IMR-90 (cell line): ENCODE measurements at regions not wholly inside any gene's neighbourhood (a gene's known extent, or its start where the extent isn't known, plus 50 kb on each side); places are given as distances from the start of the nearest gene placed in this dataset.

Experiments
- ATAC-seq: fragments of 200-7000 bp; cut with Tn5 transposase; 2 replicates; pipeline ENCODE4 v1.9.1; 2020; ENCODE audit warnings: low read depth, mild to moderate bottlenecking, moderate library complexity
- BruUV-seq: library from RNA; stranded (reverse); fragments of 400-500 nt; replicated peaks from 2 replicates; lab custom pipeline; 2021; lab: Mats Ljungman, UMichigan
- CTCF ChIA-PET: fragments of 300-600 bp; formaldehyde crosslinking; extraction: SDS; loops from one replicate; lab custom pipeline; 2021; ENCODE audit warnings: antibody characterized with exemption; lab: Yijun Ruan, JAX
- POLR2A ChIA-PET: fragments of 300-600 bp; sonication (Branson Sonifier 250); formaldehyde crosslinking; loops from one replicate; lab custom pipeline; 2022; ENCODE audit warnings: antibody characterized with exemption; ENCODE audit not compliant: unreplicated experiment; lab: Charles Lee
- DNase-seq: peaks from one replicate; pipeline ENCODE4 v3.0.0; 2013
- H2AFZ ChIP-seq: replicated peaks from 2 replicates; pipeline ENCODE3; 2013; ENCODE audit warnings: low read length, mild to moderate bottlenecking; ENCODE audit not compliant: poor library complexity
- H2AK5ac ChIP-seq: 2 replicates; pipeline ENCODE4 v1.6.1; 2013; ENCODE audit warnings: low read depth, low read length, inconsistent platforms
- H2AK9ac ChIP-seq: replicated peaks from 2 replicates; pipeline ENCODE3; 2013; ENCODE audit warnings: mild to moderate bottlenecking, low read depth, low read length, moderate library complexity; ENCODE audit not compliant: poor library complexity
- H2BK120ac ChIP-seq: 2 replicates; pipeline ENCODE4 v1.6.1; 2013; ENCODE audit warnings: low read depth, low read length, inconsistent platforms
- H2BK15ac ChIP-seq: 3 replicates; pipeline ENCODE4 v1.6.1; 2013; ENCODE audit warnings: low read depth, low read length, inconsistent platforms
- H2BK20ac ChIP-seq: 2 replicates; pipeline ENCODE4 v1.6.1; 2013; ENCODE audit warnings: low read depth, mild to moderate bottlenecking, inconsistent platforms, low read length, moderate library complexity
- H2BK5ac ChIP-seq: 2 replicates; pipeline ENCODE4 v1.6.1; 2013; ENCODE audit warnings: mild to moderate bottlenecking, low read depth, low read length, inconsistent platforms; ENCODE audit not compliant: poor library complexity, severe bottlenecking
- H3K14ac ChIP-seq: replicated peaks from 2 replicates; pipeline ENCODE4 v1.6.1; 2013; ENCODE audit warnings: low read depth, low read length, inconsistent platforms
- H3K18ac ChIP-seq: 2 replicates; pipeline ENCODE4 v1.6.1; 2013; ENCODE audit warnings: low read depth, low read length, control low read depth
- H3K23ac ChIP-seq: 2 replicates; pipeline ENCODE4 v1.6.1; 2013; ENCODE audit warnings: low read depth, low read length, inconsistent platforms
- H3K27ac ChIP-seq: 2 replicates; pipeline ENCODE4 v1.5.1; 2013; ENCODE audit warnings: mild to moderate bottlenecking, control low read depth, low read length; ENCODE audit not compliant: insufficient read depth
- H3K27me3 ChIP-seq: 2 replicates; pipeline ENCODE4 v1.6.1; 2013; ENCODE audit warnings: low read length; ENCODE audit not compliant: control insufficient read depth, insufficient read depth
- H3K36me3 ChIP-seq: 2 replicates; pipeline ENCODE4 v1.6.1; 2013; ENCODE audit warnings: low read length, mixed read lengths; ENCODE audit not compliant: control insufficient read depth, insufficient read depth
- H3K4ac ChIP-seq: 2 replicates; pipeline ENCODE4 v1.6.1; 2013; ENCODE audit warnings: low read depth, low read length, inconsistent platforms
- H3K4me1 ChIP-seq: 2 replicates; pipeline ENCODE4 v1.6.1; 2013; ENCODE audit warnings: low read length, mixed read lengths; ENCODE audit not compliant: control insufficient read depth, insufficient read depth
- H3K4me2 ChIP-seq: 2 replicates; pipeline ENCODE4 v1.6.1; 2013; ENCODE audit warnings: low read depth, mild to moderate bottlenecking, control low read depth, low read length, moderate library complexity
- H3K4me3 ChIP-seq: 2 replicates; pipeline ENCODE4 v1.5.1; 2013; ENCODE audit warnings: low read depth, mild to moderate bottlenecking, control low read depth, low read length, moderate library complexity; ENCODE audit not compliant: insufficient read depth
- H3K56ac ChIP-seq: 2 replicates; pipeline ENCODE4 v1.6.1; 2013; ENCODE audit warnings: low read length, inconsistent platforms; ENCODE audit not compliant: insufficient read depth; ENCODE audit errors: extremely low read depth
- H3K79me1 ChIP-seq, 2 experiments: 2 replicates each; pipeline ENCODE4 v1.6.1; 2013; ENCODE audit warnings: low read length in 2 of 2, inconsistent platforms in 1 of 2, low read depth in 1 of 2
- H3K9ac ChIP-seq: 2 replicates; pipeline ENCODE4 v1.6.1; 2013; ENCODE audit warnings: low read depth, low read length, control low read depth
- H3K9me1 ChIP-seq: 2 replicates; pipeline ENCODE4 v1.6.1; 2013; ENCODE audit warnings: low read length, inconsistent platforms; ENCODE audit not compliant: insufficient read depth
- H3K9me3 ChIP-seq: 2 replicates; pipeline ENCODE4 v1.6.1; 2013; ENCODE audit warnings: low read length; ENCODE audit not compliant: control insufficient read depth, insufficient read depth
- H4K20me1 ChIP-seq: 2 replicates; pipeline ENCODE4 v1.6.1; 2013; ENCODE audit warnings: low read length, inconsistent platforms; ENCODE audit not compliant: insufficient read depth
- H4K5ac ChIP-seq: 2 replicates; pipeline ENCODE4 v1.6.1; 2013; ENCODE audit warnings: mild to moderate bottlenecking, low read depth, low read length, control low read depth
- H4K8ac ChIP-seq, 2 experiments: 2 replicates each; pipeline ENCODE4 v1.6.1; 2013; ENCODE audit warnings: low read depth in 2 of 2, low read length in 2 of 2, control low read depth in 1 of 2, inconsistent platforms in 1 of 2
- H4K91ac ChIP-seq: 2 replicates; pipeline ENCODE4 v1.6.1; 2013; ENCODE audit warnings: low read depth, low read length, inconsistent platforms; ENCODE audit not compliant: insufficient read depth
- BHLHE40 ChIP-seq: fragments of 150-350 bp; IDR thresholded peaks from 2 replicates; pipeline ENCODE4 v1.6.1; 2016; ENCODE audit warnings: mild to moderate bottlenecking, low read depth, low read length
- CEBPB ChIP-seq: IDR thresholded peaks from 2 replicates; pipeline ENCODE4 v1.6.1; 2012; ENCODE audit warnings: low read depth, low read length, improper control_type of control experiment
- CHD1 ChIP-seq: IDR thresholded peaks from 2 replicates; pipeline ENCODE4 v1.6.1; 2012; ENCODE audit warnings: low read depth, low read length, improper control_type of control experiment
- FOS ChIP-seq: fragments of 150-350 bp; IDR thresholded peaks from 2 replicates; pipeline ENCODE4 v1.6.1; 2016; ENCODE audit warnings: low read depth, low read length
- MAFK ChIP-seq: IDR thresholded peaks from 2 replicates; pipeline ENCODE4 v1.6.1; 2012; ENCODE audit warnings: low read depth, low read length, improper control_type of control experiment
- MAZ ChIP-seq: IDR thresholded peaks from 2 replicates; pipeline ENCODE4 v1.6.1; 2012; ENCODE audit warnings: low read depth, mild to moderate bottlenecking, low read length, improper control_type of control experiment, moderate library complexity, borderline replicate concordance
- MXI1 ChIP-seq: IDR thresholded peaks from 2 replicates; pipeline ENCODE4 v1.6.1; 2012; ENCODE audit warnings: low read depth, mild to moderate bottlenecking, low read length, moderate library complexity, borderline replicate concordance
- NFE2L2 ChIP-seq: fragments of 150-350 bp; IDR thresholded peaks from 2 replicates; pipeline ENCODE4 v1.6.1; 2016; ENCODE audit warnings: low read depth, mild to moderate bottlenecking, low read length
- POLR2A ChIP-seq: IDR thresholded peaks from 2 replicates; pipeline ENCODE4 v1.6.1; 2012; ENCODE audit warnings: mild to moderate bottlenecking, low read depth, low read length
- RAD21 ChIP-seq: IDR thresholded peaks from 2 replicates; pipeline ENCODE4 v1.6.1; 2012; ENCODE audit warnings: low read length, improper control_type of control experiment
- RCOR1 ChIP-seq: IDR thresholded peaks from 2 replicates; pipeline ENCODE4 v1.6.1; 2012; ENCODE audit warnings: mild to moderate bottlenecking, low read length, improper control_type of control experiment; ENCODE audit not compliant: insufficient replicate concordance
- RFX5 ChIP-seq: IDR thresholded peaks from 2 replicates; pipeline ENCODE4 v1.8.0; 2012; ENCODE audit warnings: low read depth, mild to moderate bottlenecking, low read length, moderate library complexity
- SMC3 ChIP-seq: fragments of 150-350 bp; IDR thresholded peaks from 2 replicates; pipeline ENCODE4 v1.6.1; 2016; ENCODE audit warnings: low read depth, mild to moderate bottlenecking, antibody characterized with exemption, low read length, moderate library complexity
- WGBS, 2 experiments: methylation state at CpG; one replicate each; pipeline versions ENCODE4 v1.1.5 to v1.1.7; 2013; ENCODE audit warnings: missing lambda C conversion rate in 2 of 2; ENCODE audit not compliant: insufficient read length in 1 of 2; ENCODE audit errors: extremely low coverage in 2 of 2; 5-methylcytosine and 5-hydroxymethylcytosine counted together
- dilution Hi-C: fragments of 300-500 bp; cut with HindIII; formaldehyde crosslinking; loops from one replicate; pipeline ENCODE4 v1.14.3; 2018; ENCODE audit warnings: low sequenced_read_pairs; ENCODE audit not compliant: unreplicated experiment
- in situ Hi-C: fragments of 300-500 bp; cut with MboI; formaldehyde crosslinking; loops from 3 replicates; pipeline ENCODE4 v1.14.3; 2019; ENCODE audit warnings: low sequenced_read_pairs, inconsistent platforms, mixed read lengths
- intact Hi-C: fragments of 100-400 bp; cut with micrococcal nuclease; formaldehyde crosslinking; loops from 2 replicates; pipeline ENCODE4 v1.10.0; 2022
- TF ChIP-seq, protein P1 (sequence below): fragments of 150-350 bp; IDR thresholded peaks from 2 replicates; pipeline ENCODE4 v1.6.1; 2016; ENCODE audit warnings: low read depth, mild to moderate bottlenecking, low read length, moderate library complexity, borderline replicate concordance
- TF ChIP-seq, protein P2 (sequence below): conservative IDR thresholded peaks from 2 replicates; pipeline ENCODE4 v1.5.1; 2012; ENCODE audit warnings: mild to moderate bottlenecking, low read depth, low read length, improper control_type of control experiment
- TF ChIP-seq, protein P3 (sequence below): fragments of 150-350 bp; IDR thresholded peaks from 2 replicates; pipeline ENCODE4 v1.6.1; 2017; ENCODE audit warnings: mild to moderate bottlenecking, antibody characterized with exemption, low read length, low read depth

DNA sequence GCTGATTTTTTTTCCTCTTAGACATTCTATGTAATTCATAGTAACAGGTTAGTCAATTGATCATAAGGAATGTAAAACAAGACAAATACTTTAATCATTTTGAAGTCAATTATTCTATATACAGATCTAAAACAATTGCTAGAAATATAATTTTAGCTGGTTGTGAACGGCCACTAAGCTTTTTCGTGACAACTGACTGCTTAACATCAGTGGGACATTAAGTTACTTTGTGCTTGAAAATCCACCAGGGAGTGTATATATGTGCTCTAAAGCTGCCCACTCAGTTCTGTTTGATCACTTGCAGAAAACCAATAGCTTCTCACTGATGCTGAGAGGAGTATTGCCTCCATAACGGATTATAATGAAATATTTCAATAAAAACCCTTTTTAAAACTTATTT is 370.2 kb upstream of the CCNH start:
- intact Hi-C loops: no loop called here
- TF ChIP-seq, protein P1, sequence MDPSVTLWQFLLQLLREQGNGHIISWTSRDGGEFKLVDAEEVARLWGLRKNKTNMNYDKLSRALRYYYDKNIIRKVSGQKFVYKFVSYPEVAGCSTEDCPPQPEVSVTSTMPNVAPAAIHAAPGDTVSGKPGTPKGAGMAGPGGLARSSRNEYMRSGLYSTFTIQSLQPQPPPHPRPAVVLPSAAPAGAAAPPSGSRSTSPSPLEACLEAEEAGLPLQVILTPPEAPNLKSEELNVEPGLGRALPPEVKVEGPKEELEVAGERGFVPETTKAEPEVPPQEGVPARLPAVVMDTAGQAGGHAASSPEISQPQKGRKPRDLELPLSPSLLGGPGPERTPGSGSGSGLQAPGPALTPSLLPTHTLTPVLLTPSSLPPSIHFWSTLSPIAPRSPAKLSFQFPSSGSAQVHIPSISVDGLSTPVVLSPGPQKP: no peak
- no peak for TF ChIP-seq MXI1
- TF ChIP-seq SMC3: no peak
- no peak for TF ChIP-seq RFX5
- TF ChIP-seq, protein P2, sequence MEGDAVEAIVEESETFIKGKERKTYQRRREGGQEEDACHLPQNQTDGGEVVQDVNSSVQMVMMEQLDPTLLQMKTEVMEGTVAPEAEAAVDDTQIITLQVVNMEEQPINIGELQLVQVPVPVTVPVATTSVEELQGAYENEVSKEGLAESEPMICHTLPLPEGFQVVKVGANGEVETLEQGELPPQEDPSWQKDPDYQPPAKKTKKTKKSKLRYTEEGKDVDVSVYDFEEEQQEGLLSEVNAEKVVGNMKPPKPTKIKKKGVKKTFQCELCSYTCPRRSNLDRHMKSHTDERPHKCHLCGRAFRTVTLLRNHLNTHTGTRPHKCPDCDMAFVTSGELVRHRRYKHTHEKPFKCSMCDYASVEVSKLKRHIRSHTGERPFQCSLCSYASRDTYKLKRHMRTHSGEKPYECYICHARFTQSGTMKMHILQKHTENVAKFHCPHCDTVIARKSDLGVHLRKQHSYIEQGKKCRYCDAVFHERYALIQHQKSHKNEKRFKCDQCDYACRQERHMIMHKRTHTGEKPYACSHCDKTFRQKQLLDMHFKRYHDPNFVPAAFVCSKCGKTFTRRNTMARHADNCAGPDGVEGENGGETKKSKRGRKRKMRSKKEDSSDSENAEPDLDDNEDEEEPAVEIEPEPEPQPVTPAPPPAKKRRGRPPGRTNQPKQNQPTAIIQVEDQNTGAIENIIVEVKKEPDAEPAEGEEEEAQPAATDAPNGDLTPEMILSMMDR: no peak
- TF ChIP-seq FOS: no peak
- no peak for TF ChIP-seq NFE2L2
- TF ChIP-seq MAZ: no peak
- no peak for TF ChIP-seq CHD1
- no peak for TF ChIP-seq POLR2A
- TF ChIP-seq MAFK: no peak
- TF ChIP-seq RAD21: no peak
- TF ChIP-seq RCOR1: no peak
- TF ChIP-seq, protein P3, sequence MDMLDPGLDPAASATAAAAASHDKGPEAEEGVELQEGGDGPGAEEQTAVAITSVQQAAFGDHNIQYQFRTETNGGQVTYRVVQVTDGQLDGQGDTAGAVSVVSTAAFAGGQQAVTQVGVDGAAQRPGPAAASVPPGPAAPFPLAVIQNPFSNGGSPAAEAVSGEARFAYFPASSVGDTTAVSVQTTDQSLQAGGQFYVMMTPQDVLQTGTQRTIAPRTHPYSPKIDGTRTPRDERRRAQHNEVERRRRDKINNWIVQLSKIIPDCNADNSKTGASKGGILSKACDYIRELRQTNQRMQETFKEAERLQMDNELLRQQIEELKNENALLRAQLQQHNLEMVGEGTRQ: no peak
- TF ChIP-seq BHLHE40: no peak
- no peak for TF ChIP-seq CEBPB
- H3K4ac ChIP-seq: no peak overlapping the region
- WGBS, 2 experiments: no CpG with 5 or more reads among the region's 3 CpGs
- H4K20me1 ChIP-seq: no peaks in the 10 kb centered on the region
- H3K4me1 ChIP-seq: no peaks in the 10 kb centered on the region
- H2BK15ac ChIP-seq: no peak overlapping the region
- H3K9me3 ChIP-seq: no peaks in the 10 kb centered on the region
- dilution Hi-C loops: no loop called here
- H3K4me2 ChIP-seq: no peak overlapping the region
- no peaks in the 10 kb centered on the region for H3K79me1 ChIP-seq
- no peak overlapping the region for H3K4me3 ChIP-seq
- ATAC-seq (no peak), DNase-seq (no peak)
- H3K27ac ChIP-seq: no peak overlapping the region
- H2BK120ac ChIP-seq: no peak overlapping the region
- H2AK5ac ChIP-seq: no peak overlapping the region
- no peak overlapping the region for H3K56ac ChIP-seq
- POLR2A ChIA-PET: no interaction called here
- no peak overlapping the region for H3K9ac ChIP-seq
- no peak overlapping the region for H4K5ac ChIP-seq
- no peak overlapping the region for H2AFZ ChIP-seq
- H2BK20ac ChIP-seq: no peak overlapping the region
- no TSS peak for BruUV-seq
- no peak overlapping the region for H3K14ac ChIP-seq
- H3K27me3 ChIP-seq: no peaks in the 10 kb centered on the region; the same call in 1 of the 2 replicates
- no peaks in the 10 kb centered on the region for H3K9me1 ChIP-seq
- no peak overlapping the region for H4K8ac ChIP-seq
- H2BK5ac ChIP-seq: no peak overlapping the region
- H3K23ac ChIP-seq: no peak overlapping the region
- in situ Hi-C loops: loop anchor here (10.0 kb wide), 1 partner anchor 902 kb away; no protein-coding TSS in a partner anchor
- no peak overlapping the region for H4K91ac ChIP-seq
- no peaks in the 10 kb centered on the region for H3K36me3 ChIP-seq
- no peak overlapping the region for H2AK9ac ChIP-seq
- no peak overlapping the region for H3K18ac ChIP-seq
- CTCF ChIA-PET: interaction anchor here (0.6 to 1.2 kb wide), 3 partner anchors 601 to 908 kb away, joined by 4 to 10 read pairs (median 6); no protein-coding TSS in a partner anchor
